Keratinocyte (primary cell): ENCODE measurements at regions not wholly inside any gene's neighbourhood (a gene's known extent, or its start where the extent isn't known, plus 50 kb on each side); places are given as distances from the start of the nearest gene placed in this dataset.

Source experiments
- DNase-seq: peaks from one replicate; pipeline ENCODE4 v3.0.0-alpha.2; 2011; ENCODE audit warnings: low read depth, missing footprints, low spot score
- FAIRE-seq: peaks from 2 replicates; lab custom pipeline; 2011; peaks lifted over from hg19 to GRCh38; lab: Jason Lieb, UNC
- H2AFZ ChIP-seq: 2 replicates; pipeline ENCODE4 v1.6.0; 2012; ENCODE audit warnings: low read length, control low read depth, inconsistent platforms; ENCODE audit not compliant: control insufficient read depth
- H3K27ac ChIP-seq: 2 replicates; pipeline ENCODE4 v1.5.1; 2011; ENCODE audit warnings: low read length; ENCODE audit not compliant: control insufficient read depth, insufficient read depth
- H3K27me3 ChIP-seq: 3 replicates; pipeline ENCODE4 v1.6.0; 2011; ENCODE audit warnings: low read length; ENCODE audit not compliant: control insufficient read depth, insufficient read depth; ENCODE audit errors: extremely low read depth
- H3K36me3 ChIP-seq, 2 experiments: 2 replicates in 1 of 2; 3 replicates in 1 of 2; pipeline ENCODE4 v1.5.1; 2011; ENCODE audit warnings: low read length in 2 of 2, mild to moderate bottlenecking in 1 of 2; ENCODE audit not compliant: control insufficient read depth in 2 of 2, insufficient read depth in 2 of 2; ENCODE audit errors: extremely low read depth in 1 of 2
- H3K4me1 ChIP-seq: 3 replicates; pipeline ENCODE4 v1.5.1; 2011; ENCODE audit warnings: low read length; ENCODE audit not compliant: control insufficient read depth, insufficient read depth; ENCODE audit errors: extremely low read depth
- H3K4me2 ChIP-seq: 3 replicates; pipeline ENCODE4 v1.6.0; 2011; ENCODE audit warnings: low read depth, low read length; ENCODE audit not compliant: control insufficient read depth, insufficient read depth; ENCODE audit errors: extremely low read depth
- H3K4me3 ChIP-seq, 3 experiments: fragments of 200-600 bp in 1 of 3; sonication (generic) in 1 of 3; 2 replicates in 2 of 3; 3 replicates in 1 of 3; pipeline ENCODE4 v1.5.1; 2011 to 2016; ENCODE audit warnings: low read length in 3 of 3, mild to moderate bottlenecking in 3 of 3, control low read depth in 2 of 3, inconsistent platforms in 1 of 3, low read depth in 1 of 3, mixed read lengths in 1 of 3, mixed run types in 1 of 3, moderate library complexity in 1 of 3; ENCODE audit not compliant: control insufficient read depth in 2 of 3, insufficient read depth in 2 of 3; ENCODE audit errors: extremely low read depth in 1 of 3
- H3K79me2 ChIP-seq: 2 replicates; pipeline ENCODE4 v1.6.0; 2012; ENCODE audit warnings: low read length; ENCODE audit not compliant: control insufficient read depth, insufficient read depth
- H3K9ac ChIP-seq: 3 replicates; pipeline ENCODE4 v1.6.0; 2011; ENCODE audit warnings: low read length; ENCODE audit not compliant: control insufficient read depth, insufficient read depth; ENCODE audit errors: extremely low read depth
- H3K9me1 ChIP-seq: 3 replicates; pipeline ENCODE4 v1.6.0; 2011; ENCODE audit warnings: low read length; ENCODE audit not compliant: control insufficient read depth, insufficient read depth; ENCODE audit errors: extremely low read depth
- H3K9me3 ChIP-seq: 2 replicates; pipeline ENCODE4 v1.5.1; 2012; ENCODE audit warnings: low read depth, low read length; ENCODE audit not compliant: control insufficient read depth
- H4K20me1 ChIP-seq: 3 replicates; pipeline ENCODE4 v1.6.0; 2011; ENCODE audit warnings: low read length; ENCODE audit not compliant: control insufficient read depth, insufficient read depth; ENCODE audit errors: extremely low read depth
- CTCF ChIP-seq, 3 experiments: IDR thresholded peaks in 1 of 3; conservative IDR thresholded peaks in 1 of 3; optimal IDR thresholded peaks in 1 of 3; 2 replicates in 2 of 3; 3 replicates in 1 of 3; pipeline versions ENCODE3 to v1.5.1; 2011; ENCODE audit warnings: low read length in 3 of 3, mild to moderate bottlenecking in 3 of 3, moderate library complexity in 2 of 3, control low read depth in 1 of 3, inconsistent platforms in 1 of 3; ENCODE audit not compliant: insufficient read depth in 2 of 3; ENCODE audit errors: extremely low read depth in 1 of 3
- EZH2 ChIP-seq: IDR thresholded peaks from one replicate; pipeline ENCODE4 v1.6.1; 2012; ENCODE audit warnings: inconsistent platforms, mild to moderate bottlenecking, low read length, moderate library complexity
- dilution Hi-C: fragments of 300-500 bp; cut with MboI; formaldehyde crosslinking; loops from one replicate; pipeline ENCODE4 v1.7.0; 2020; ENCODE audit warnings: low sequenced_read_pairs; ENCODE audit not compliant: extremely low pct_ligation_motif_present

- no peak for DNase-seq
Observed at GRCh38 chr5:51734677-51735076, 351.4 kb downstream of the ISL1 start.

GRCh38 chr5:51746023-51746422 is 362.8 kb downstream of the ISL1 start:
- no peak overlapping the region for H3K4me3 ChIP-seq
- no peaks in the 10 kb centered on the region for H3K4me1 ChIP-seq
- H3K9me1 ChIP-seq = no peaks in the 10 kb centered on the region
- FAIRE-seq = no peak
- H2AFZ ChIP-seq = no peak overlapping the region
- H3K4me2 ChIP-seq = no peak overlapping the region
- H3K27me3 ChIP-seq = no peaks in the 10 kb centered on the region
- H4K20me1 ChIP-seq = no peaks in the 10 kb centered on the region
- H3K9me3 ChIP-seq = no peaks in the 10 kb centered on the region
- no peaks in the 10 kb centered on the region for H3K79me2 ChIP-seq
- H3K27ac ChIP-seq = no peak overlapping the region
- no peaks in the 10 kb centered on the region for H3K36me3 ChIP-seq
- H3K9ac ChIP-seq = no peak overlapping the region
- no peak for DNase-seq
- no peak for TF ChIP-seq EZH2
- TF ChIP-seq CTCF (optimal IDR thresholded peaks at IDR 0.05 in 1 of 3, IDR thresholded peaks at IDR 0.05 in 1 of 3, conservative IDR thresholded peaks at IDR 0.05 in 1 of 3; ENCODE audit: extremely low read depth in 1 of 3, insufficient read depth in 2 of 3, low read length in 3 of 3) = no peak
- dilution Hi-C loops = no loop called here

More at GRCh38 chr5:51734677-51735076, 351.4 kb downstream of the ISL1 start:
- no peaks in the 10 kb centered on the region for H3K9me3 ChIP-seq
- no peaks in the 10 kb centered on the region for H3K36me3 ChIP-seq
- H3K4me1 ChIP-seq = no peaks in the 10 kb centered on the region
- no peak overlapping the region for H2AFZ ChIP-seq
- no peaks in the 10 kb centered on the region for H4K20me1 ChIP-seq
- H3K27ac ChIP-seq = no peak overlapping the region
- H3K4me3 ChIP-seq = no peak overlapping the region
- dilution Hi-C loops = no loop called here
- no peak for FAIRE-seq
- no peaks in the 10 kb centered on the region for H3K9me1 ChIP-seq
- no peaks in the 10 kb centered on the region for H3K27me3 ChIP-seq
- TF ChIP-seq CTCF (optimal IDR thresholded peaks at IDR 0.05 in 1 of 3, IDR thresholded peaks at IDR 0.05 in 1 of 3, conservative IDR thresholded peaks at IDR 0.05 in 1 of 3; ENCODE audit: extremely low read depth in 1 of 3, insufficient read depth in 2 of 3, low read length in 3 of 3) (no peak), EZH2 (no peak)
- no peak overlapping the region for H3K4me2 ChIP-seq
- no peaks in the 10 kb centered on the region for H3K79me2 ChIP-seq
- H3K9ac ChIP-seq = no peak overlapping the region
